ENCODE measurements at regions not wholly inside any gene's neighbourhood (a gene's known extent, or its start where the extent isn't known, plus 50 kb on each side); places are given as distances from the start of the nearest gene placed in this dataset.

DNA sequence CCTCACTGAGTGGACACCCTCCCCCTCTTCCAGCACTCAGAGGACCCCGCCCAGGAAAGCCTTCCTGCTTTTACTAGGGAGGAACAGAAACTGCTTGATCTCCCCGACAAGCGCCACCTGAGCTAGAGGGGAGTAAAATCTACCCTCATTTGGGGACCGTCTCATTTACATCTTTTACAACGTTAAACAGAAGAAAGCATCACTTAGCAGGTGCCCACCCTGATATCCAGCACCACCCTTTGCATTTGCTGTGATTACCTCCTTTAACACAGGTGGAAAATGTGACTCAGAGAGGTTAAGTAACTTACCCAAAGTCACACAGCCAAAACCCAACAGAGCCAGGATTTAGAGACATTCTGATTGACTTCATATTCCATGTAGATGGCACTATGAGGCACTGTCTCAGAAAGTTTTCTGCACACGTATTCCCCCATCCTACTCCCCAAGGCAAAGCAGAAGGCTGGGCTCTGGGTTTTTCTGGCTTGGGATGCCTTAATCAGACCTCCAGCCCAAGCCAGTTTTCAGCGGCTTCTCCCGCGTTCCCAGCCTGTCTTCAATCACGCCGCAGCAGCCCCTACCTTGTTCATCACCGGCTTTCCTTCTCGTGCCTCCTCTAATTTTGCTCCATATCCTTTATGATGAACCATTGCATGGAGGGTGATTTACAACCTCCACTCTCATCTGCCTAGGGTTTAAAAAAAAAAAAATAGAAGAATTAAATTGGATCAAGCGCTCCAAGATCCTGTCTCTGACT is 314.6 kb upstream of the PROK2 start:
- no peak for TF ChIP-seq POLR2A (IDR thresholded peaks at IDR 0.05; ENCODE audit: control extremely low read depth in 1 of 2, low read depth in 2 of 2, low read length in 2 of 2)
- TF ChIP-seq, protein P1, sequence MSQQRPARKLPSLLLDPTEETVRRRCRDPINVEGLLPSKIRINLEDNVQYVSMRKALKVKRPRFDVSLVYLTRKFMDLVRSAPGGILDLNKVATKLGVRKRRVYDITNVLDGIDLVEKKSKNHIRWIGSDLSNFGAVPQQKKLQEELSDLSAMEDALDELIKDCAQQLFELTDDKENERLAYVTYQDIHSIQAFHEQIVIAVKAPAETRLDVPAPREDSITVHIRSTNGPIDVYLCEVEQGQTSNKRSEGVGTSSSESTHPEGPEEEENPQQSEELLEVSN (IDR thresholded peaks at IDR 0.05), result no peak; the same call in 1 of the 2 replicates
- no peak for TF ChIP-seq SIX5 (IDR thresholded peaks at IDR 0.05; ENCODE audit: low read depth, low read length)
- TF ChIP-seq, protein P2, sequence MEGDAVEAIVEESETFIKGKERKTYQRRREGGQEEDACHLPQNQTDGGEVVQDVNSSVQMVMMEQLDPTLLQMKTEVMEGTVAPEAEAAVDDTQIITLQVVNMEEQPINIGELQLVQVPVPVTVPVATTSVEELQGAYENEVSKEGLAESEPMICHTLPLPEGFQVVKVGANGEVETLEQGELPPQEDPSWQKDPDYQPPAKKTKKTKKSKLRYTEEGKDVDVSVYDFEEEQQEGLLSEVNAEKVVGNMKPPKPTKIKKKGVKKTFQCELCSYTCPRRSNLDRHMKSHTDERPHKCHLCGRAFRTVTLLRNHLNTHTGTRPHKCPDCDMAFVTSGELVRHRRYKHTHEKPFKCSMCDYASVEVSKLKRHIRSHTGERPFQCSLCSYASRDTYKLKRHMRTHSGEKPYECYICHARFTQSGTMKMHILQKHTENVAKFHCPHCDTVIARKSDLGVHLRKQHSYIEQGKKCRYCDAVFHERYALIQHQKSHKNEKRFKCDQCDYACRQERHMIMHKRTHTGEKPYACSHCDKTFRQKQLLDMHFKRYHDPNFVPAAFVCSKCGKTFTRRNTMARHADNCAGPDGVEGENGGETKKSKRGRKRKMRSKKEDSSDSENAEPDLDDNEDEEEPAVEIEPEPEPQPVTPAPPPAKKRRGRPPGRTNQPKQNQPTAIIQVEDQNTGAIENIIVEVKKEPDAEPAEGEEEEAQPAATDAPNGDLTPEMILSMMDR (IDR thresholded peaks at IDR 0.05; ENCODE audit: control extremely low read depth in 1 of 3, insufficient read depth in 1 of 3, low read depth in 1 of 3, low read length in 3 of 3), result no peak
- no peak for TF ChIP-seq GABPA (IDR thresholded peaks at IDR 0.05; ENCODE audit: borderline replicate concordance, insufficient read depth, low read length)
- TF ChIP-seq CHD2 (IDR thresholded peaks at IDR 0.05; ENCODE audit: low read length), result no peak
- no peak for TF ChIP-seq KDM5A (IDR thresholded peaks at IDR 0.05; ENCODE audit: low read length)
- no peak for TF ChIP-seq TAF1 (IDR thresholded peaks at IDR 0.05; ENCODE audit: low read depth, low read length)
- no peak for TF ChIP-seq NANOG (IDR thresholded peaks at IDR 0.05; ENCODE audit: insufficient read depth, low read depth, low read length, poor library complexity, severe bottlenecking)
- TF ChIP-seq EP300 (IDR thresholded peaks at IDR 0.05; ENCODE audit: borderline replicate concordance in 1 of 2, low read depth in 2 of 2, low read length in 2 of 2), result no peak
- TF ChIP-seq ASH2L (IDR thresholded peaks at IDR 0.05; ENCODE audit: low read length), result no peak
- TF ChIP-seq, protein P3, sequence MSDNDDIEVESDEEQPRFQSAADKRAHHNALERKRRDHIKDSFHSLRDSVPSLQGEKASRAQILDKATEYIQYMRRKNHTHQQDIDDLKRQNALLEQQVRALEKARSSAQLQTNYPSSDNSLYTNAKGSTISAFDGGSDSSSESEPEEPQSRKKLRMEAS (IDR thresholded peaks at IDR 0.05), result no peak
- no peak for TF ChIP-seq RAD21 (IDR thresholded peaks at IDR 0.05 in 1 of 2, conservative IDR thresholded peaks at IDR 0.05 in 1 of 2; ENCODE audit: low read depth in 2 of 2, low read length in 2 of 2)

Measured in H1 (cell line).